HepG2 (cell line): ENCODE measurements at regions not wholly inside any gene's neighbourhood (a gene's known extent, or its start where the extent isn't known, plus 50 kb on each side); places are given as distances from the start of the nearest gene placed in this dataset.

Source experiments
- CBFB ChIP-seq: sonication (generic); formaldehyde crosslinking; IDR thresholded peaks from 2 replicates; pipeline ENCODE4 v1.4.0; 2020; ENCODE audit warnings: missing genetic modification reagents
- KDM4B ChIP-seq: sonication (generic); formaldehyde crosslinking; IDR thresholded peaks from 2 replicates; pipeline ENCODE4 v1.4.0; 2020; ENCODE audit warnings: missing genetic modification reagents
- MED1 ChIP-seq: sonication (generic); formaldehyde crosslinking; IDR thresholded peaks from 2 replicates; pipeline ENCODE4 v1.4.0; 2020; ENCODE audit warnings: missing genetic modification reagents
- NR2C2 ChIP-seq: sonication (generic); formaldehyde crosslinking; IDR thresholded peaks from 2 replicates; pipeline ENCODE4 v1.4.0; 2020; ENCODE audit warnings: missing genetic modification reagents, mild to moderate bottlenecking, moderate library complexity, borderline replicate concordance
- PHF20 ChIP-seq: sonication (generic); formaldehyde crosslinking; IDR thresholded peaks from 2 replicates; pipeline ENCODE4 v1.5.0; 2020; ENCODE audit warnings: mild to moderate bottlenecking, missing genetic modification reagents
- PHF8 ChIP-seq: sonication (generic); formaldehyde crosslinking; IDR thresholded peaks from 2 replicates; pipeline ENCODE4 v1.5.0; 2020; ENCODE audit warnings: missing genetic modification reagents
- RARG ChIP-seq: sonication (generic); formaldehyde crosslinking; IDR thresholded peaks from 2 replicates; pipeline ENCODE4 v1.4.0; 2020; ENCODE audit warnings: low read depth, mild to moderate bottlenecking, missing genetic modification reagents
- SALL2 ChIP-seq: sonication (generic); formaldehyde crosslinking; IDR thresholded peaks from 2 replicates; pipeline ENCODE4 v1.8.1; 2023; ENCODE audit warnings: mild to moderate bottlenecking, missing genetic modification reagents, inconsistent platforms
- SOX13 ChIP-seq, 3 experiments: fragments of 450-650 bp in 1 of 3; sonication (generic) in 1 of 3; formaldehyde crosslinking in 1 of 3; IDR thresholded peaks in 2 of 3; conservative IDR thresholded peaks in 1 of 3; 2 replicates each; pipeline versions ENCODE4 v1.5.0 to v1.6.1; 2016 to 2020; ENCODE audit warnings: antibody characterized with exemption in 1 of 3, mild to moderate bottlenecking in 1 of 3, missing compliant biosample characterization in 1 of 3, missing genetic modification reagents in 1 of 3, moderate library complexity in 1 of 3
- ZNF230 ChIP-seq: sonication (generic); formaldehyde crosslinking; IDR thresholded peaks from 2 replicates; pipeline ENCODE4 v1.4.0; 2020; ENCODE audit warnings: mild to moderate bottlenecking, missing genetic modification reagents
- ZNF24 ChIP-seq: fragments of 450-650 bp; IDR thresholded peaks from 2 replicates; pipeline ENCODE4 v1.6.1; 2017; ENCODE audit warnings: antibody characterized with exemption, mild to moderate bottlenecking
- ZNF326 ChIP-seq: sonication (generic); formaldehyde crosslinking; IDR thresholded peaks from 2 replicates; pipeline ENCODE4 v1.4.0; 2020; ENCODE audit warnings: missing genetic modification reagents, borderline replicate concordance
- ZNF354B ChIP-seq: sonication (generic); formaldehyde crosslinking; IDR thresholded peaks from 2 replicates; pipeline ENCODE4 v1.8.0; 2022; ENCODE audit warnings: mild to moderate bottlenecking, missing genetic modification reagents
- ZNF678 ChIP-seq: sonication (generic); formaldehyde crosslinking; IDR thresholded peaks from 2 replicates; pipeline ENCODE4 v1.4.0; 2020; ENCODE audit warnings: mild to moderate bottlenecking, missing genetic modification reagents
- ZNF747 ChIP-seq: sonication (generic); formaldehyde crosslinking; IDR thresholded peaks from 2 replicates; pipeline ENCODE4 v1.8.1; 2023; ENCODE audit warnings: missing genetic modification reagents, mild to moderate bottlenecking, borderline replicate concordance
- ZNF792 ChIP-seq: IDR thresholded peaks from 2 replicates; pipeline ENCODE4 v1.6.1; 2016
- ZNF841 ChIP-seq: sonication (generic); formaldehyde crosslinking; IDR thresholded peaks from 2 replicates; pipeline ENCODE4 v1.8.1; 2023; ENCODE audit warnings: missing genetic modification reagents, borderline replicate concordance
- TF ChIP-seq, protein P1 (sequence below): sonication (generic); formaldehyde crosslinking; IDR thresholded peaks from 2 replicates; pipeline ENCODE4 v1.8.1; 2023; ENCODE audit warnings: mild to moderate bottlenecking, inconsistent platforms, moderate library complexity, missing genetic modification reagents, borderline replicate concordance
- TF ChIP-seq, protein P2 (sequence below): sonication (generic); formaldehyde crosslinking; IDR thresholded peaks from 2 replicates; pipeline ENCODE4 v1.4.0; 2020; ENCODE audit warnings: mild to moderate bottlenecking, missing genetic modification reagents
- TF ChIP-seq, protein P3 (sequence below), 2 experiments: sonication (generic) in 1 of 2; formaldehyde crosslinking in 1 of 2; IDR thresholded peaks; 2 replicates each; pipeline versions ENCODE4 v1.4.0 to v1.6.1; 2018 to 2020; ENCODE audit warnings: missing genetic modification reagents in 2 of 2, borderline replicate concordance in 1 of 2, low read depth in 1 of 2, mild to moderate bottlenecking in 1 of 2, missing biosample characterization in 1 of 2
- TF ChIP-seq, protein P4 (sequence below): sonication (generic); formaldehyde crosslinking; IDR thresholded peaks from 2 replicates; pipeline ENCODE4 v1.5.1; 2020; ENCODE audit warnings: missing genetic modification reagents, mild to moderate bottlenecking, borderline replicate concordance

DNA sequence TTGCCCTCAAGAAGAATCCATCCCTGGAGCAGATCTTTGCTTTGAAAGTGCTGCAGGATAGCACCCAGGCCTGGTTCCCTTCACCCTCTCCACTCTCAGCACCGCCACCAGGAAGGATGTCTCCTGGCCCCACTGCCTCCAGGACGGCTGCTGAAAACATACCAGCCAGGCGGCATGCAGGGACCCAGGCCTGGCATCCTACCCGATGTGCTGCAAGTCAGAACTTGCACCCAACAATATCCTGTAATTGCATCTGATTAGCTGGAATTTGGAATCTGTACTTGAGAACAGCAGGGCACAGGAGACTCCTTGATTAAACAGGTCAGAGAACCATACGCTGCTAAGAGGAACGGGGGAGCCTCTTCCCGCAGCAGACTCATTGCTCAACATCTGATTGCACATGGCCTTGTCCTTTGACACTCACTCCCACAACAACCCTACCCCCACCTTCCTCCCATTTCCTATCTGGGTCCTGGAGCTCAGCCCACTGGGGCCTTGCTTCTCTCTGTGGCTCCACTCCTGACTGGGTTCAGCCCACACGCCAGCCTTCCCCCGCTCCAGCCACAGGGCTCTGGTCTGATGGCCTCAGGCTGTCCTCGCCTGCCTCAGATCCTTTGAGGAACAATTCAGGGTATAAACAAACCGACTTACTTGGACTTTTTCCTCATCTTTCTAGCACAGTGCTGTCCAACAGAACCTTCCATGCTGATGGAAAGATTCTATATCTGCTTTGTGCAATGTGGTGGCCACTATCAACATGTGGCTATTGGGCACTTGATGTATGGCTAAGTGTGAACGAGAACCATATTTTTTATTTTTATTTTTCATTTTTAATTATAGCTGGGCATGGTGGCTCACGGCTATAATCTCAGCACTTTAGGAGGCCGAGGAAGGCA, 78.0 kb downstream of the FGD2 start (continued):
- TF ChIP-seq ZNF792 (CRISPR knock-in tag) (peak; percentile 96), PHF8 (peak; percentile 68), PHF20 (CRISPR knock-in tag) (no peak), SALL2 (peak; percentile 89), NR2C2 (CRISPR knock-in tag) (peak; percentile 96), MED1 (peak; percentile 100), ZNF24 (peak; percentile 25; the same call in 1 of the 2 replicates), KDM4B (CRISPR knock-in tag) (peak; percentile 97; the same call in 1 of the 2 replicates), ZNF354B (peak; percentile 38; the same call in 1 of the 2 replicates), RARG (CRISPR knock-in tag) (0 out of 2 replicates have a peak, but pooled peaks have one; percentile 40), ZNF230 (CRISPR knock-in tag) (peak; percentile 93), SOX13 (IDR thresholded peaks at IDR 0.05) (peak; percentile 94), SOX13 (CRISPR knock-in tag; conservative IDR thresholded peaks at IDR 0.05 in 1 of 2, IDR thresholded peaks at IDR 0.05 in 1 of 2) (peak in 1 of 2 experiments; percentile 95; a peak in 2 of 4 replicates), ZNF747 (peak; percentile 98), ZNF841 (CRISPR knock-in tag) (no peak; the same call in 1 of the 2 replicates), ZNF678 (CRISPR knock-in tag) (peak; percentile 88; the same call in 1 of the 2 replicates), CBFB (CRISPR knock-in tag) (peak; percentile 94), ZNF326 (CRISPR knock-in tag) (no peak)
- TF ChIP-seq, protein P1, sequence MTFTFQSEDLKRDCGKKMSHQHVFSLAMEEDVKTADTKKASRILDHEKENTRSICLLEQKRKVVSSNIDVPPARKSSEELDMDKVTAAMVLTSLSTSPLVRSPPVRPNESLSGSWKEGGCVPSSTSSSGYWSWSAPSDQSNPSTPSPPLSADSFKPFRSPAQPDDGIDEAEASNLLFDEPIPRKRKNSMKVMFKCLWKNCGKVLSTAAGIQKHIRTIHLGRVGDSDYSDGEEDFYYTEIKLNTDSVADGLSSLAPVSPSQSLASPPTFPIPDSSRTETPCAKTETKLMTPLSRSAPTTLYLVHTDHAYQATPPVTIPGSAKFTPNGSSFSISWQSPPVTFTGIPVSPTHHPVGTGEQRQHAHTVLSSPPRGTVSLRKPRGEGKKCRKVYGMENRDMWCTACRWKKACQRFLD (CRISPR knock-in tag) = peak; percentile 83; the same call in 1 of the 2 replicates
- TF ChIP-seq, protein P2, sequence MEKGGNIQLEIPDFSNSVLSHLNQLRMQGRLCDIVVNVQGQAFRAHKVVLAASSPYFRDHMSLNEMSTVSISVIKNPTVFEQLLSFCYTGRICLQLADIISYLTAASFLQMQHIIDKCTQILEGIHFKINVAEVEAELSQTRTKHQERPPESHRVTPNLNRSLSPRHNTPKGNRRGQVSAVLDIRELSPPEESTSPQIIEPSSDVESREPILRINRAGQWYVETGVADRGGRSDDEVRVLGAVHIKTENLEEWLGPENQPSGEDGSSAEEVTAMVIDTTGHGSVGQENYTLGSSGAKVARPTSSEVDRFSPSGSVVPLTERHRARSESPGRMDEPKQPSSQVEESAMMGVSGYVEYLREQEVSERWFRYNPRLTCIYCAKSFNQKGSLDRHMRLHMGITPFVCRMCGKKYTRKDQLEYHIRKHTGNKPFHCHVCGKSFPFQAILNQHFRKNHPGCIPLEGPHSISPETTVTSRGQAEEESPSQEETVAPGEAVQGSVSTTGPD (CRISPR knock-in tag) = no peak
- TF ChIP-seq, protein P3, sequence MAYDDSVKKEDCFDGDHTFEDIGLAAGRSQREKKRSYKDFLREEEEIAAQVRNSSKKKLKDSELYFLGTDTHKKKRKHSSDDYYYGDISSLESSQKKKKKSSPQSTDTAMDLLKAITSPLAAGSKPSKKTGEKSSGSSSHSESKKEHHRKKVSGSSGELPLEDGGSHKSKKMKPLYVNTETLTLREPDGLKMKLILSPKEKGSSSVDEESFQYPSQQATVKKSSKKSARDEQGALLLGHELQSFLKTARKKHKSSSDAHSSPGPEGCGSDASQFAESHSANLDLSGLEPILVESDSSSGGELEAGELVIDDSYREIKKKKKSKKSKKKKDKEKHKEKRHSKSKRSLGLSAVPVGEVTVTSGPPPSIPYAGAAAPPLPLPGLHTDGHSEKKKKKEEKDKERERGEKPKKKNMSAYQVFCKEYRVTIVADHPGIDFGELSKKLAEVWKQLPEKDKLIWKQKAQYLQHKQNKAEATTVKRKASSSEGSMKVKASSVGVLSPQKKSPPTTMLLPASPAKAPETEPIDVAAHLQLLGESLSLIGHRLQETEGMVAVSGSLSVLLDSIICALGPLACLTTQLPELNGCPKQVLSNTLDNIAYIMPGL (CRISPR knock-in tag; IDR thresholded peaks at IDR 0.05; ENCODE audit: borderline replicate concordance in 1 of 2, low read depth in 1 of 2) = peak; percentile 85 to 95; a peak in 3 of 4 replicates
- TF ChIP-seq, protein P4, sequence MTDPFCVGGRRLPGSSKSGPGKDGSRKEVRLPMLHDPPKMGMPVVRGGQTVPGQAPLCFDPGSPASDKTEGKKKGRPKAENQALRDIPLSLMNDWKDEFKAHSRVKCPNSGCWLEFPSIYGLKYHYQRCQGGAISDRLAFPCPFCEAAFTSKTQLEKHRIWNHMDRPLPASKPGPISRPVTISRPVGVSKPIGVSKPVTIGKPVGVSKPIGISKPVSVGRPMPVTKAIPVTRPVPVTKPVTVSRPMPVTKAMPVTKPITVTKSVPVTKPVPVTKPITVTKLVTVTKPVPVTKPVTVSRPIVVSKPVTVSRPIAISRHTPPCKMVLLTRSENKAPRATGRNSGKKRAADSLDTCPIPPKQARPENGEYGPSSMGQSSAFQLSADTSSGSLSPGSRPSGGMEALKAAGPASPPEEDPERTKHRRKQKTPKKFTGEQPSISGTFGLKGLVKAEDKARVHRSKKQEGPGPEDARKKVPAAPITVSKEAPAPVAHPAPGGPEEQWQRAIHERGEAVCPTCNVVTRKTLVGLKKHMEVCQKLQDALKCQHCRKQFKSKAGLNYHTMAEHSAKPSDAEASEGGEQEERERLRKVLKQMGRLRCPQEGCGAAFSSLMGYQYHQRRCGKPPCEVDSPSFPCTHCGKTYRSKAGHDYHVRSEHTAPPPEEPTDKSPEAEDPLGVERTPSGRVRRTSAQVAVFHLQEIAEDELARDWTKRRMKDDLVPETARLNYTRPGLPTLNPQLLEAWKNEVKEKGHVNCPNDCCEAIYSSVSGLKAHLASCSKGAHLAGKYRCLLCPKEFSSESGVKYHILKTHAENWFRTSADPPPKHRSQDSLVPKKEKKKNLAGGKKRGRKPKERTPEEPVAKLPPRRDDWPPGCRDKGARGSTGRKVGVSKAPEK = peak; percentile 89; the same call in 1 of the 2 replicates
